Kidney glomerular epithelial cell (primary cell): ENCODE measurements at regions not wholly inside any gene's neighbourhood (a gene's known extent, or its start where the extent isn't known, plus 50 kb on each side); places are given as distances from the start of the nearest gene placed in this dataset.
"Not testable (repeated sequence)": the region's sequence is repeated elsewhere in the genome, so short reads cannot be mapped to it uniquely, and the experiment has no call there.

Source experiments
- DNase-seq: peaks from one replicate; lab custom pipeline; 2025; lab: John Stamatoyannopoulos, UW

DNA sequence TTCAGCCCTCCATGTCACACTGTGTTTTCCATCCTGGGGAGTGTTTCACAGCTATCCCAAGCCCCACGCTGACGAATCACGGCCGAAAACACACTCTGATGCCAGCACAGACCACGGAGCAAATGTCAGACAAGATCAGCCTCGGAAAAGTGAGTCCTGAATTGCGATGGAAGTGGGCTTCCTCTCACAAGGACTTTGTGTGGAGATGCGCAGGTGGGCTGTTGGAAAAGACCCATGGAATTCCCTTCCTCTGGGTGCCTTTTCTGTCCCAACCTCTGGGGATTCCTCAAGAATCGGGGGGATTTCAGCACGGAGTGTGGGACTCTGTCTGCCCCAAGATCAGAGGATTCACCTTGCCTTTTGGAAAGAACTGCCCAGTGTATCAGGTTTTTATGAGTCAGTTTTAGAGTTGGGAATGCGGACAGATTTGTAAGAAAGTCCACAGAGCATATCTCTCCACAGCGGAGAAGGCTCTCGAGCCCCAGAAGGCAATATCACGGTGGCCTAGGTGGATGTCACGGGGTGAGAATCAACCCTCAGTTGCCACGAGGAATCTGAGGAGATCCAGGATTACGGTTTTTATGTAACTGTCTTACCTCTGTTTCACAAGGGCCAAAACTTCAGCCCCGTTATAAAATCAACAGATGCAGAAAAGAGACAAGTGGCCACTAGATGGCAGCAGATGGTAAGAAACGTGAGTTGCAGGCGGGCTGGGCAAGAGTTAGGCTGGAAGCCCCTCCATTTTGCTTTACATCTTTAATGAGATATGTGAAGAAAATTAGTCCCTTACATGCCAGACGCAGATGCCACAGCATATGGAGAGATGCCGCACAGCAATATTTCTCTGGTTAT, 201.9 kb downstream of the DAD1 start:
- DNase-seq, result peak; percentile 50

DNA sequence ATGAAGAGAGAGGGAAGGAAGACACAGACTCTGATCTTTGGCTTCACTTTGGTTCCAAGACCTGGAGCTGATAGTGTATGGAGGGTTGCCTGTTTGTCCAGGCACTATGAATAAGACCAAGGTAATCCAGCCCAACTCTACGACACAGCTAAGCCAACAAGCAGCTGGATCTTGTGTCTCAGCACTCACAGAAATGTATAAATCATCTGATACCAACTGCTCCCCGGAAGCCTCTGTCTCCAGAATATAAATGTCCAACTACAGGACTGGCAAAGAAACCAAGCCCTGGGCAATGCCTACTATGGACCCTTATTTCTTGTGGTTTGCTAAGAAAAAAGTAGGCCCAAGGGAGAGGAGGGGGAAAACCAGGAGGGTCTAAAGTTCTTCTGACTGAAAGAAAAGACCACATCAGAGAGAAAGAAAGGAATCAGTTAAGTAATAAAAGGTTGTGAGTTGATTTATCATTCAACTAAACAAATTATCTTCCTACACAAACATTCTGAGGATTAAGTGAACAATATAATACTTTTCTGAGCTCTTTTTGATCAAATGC, 204.0 kb downstream of the DAD1 start:
- no peak for DNase-seq

DNA sequence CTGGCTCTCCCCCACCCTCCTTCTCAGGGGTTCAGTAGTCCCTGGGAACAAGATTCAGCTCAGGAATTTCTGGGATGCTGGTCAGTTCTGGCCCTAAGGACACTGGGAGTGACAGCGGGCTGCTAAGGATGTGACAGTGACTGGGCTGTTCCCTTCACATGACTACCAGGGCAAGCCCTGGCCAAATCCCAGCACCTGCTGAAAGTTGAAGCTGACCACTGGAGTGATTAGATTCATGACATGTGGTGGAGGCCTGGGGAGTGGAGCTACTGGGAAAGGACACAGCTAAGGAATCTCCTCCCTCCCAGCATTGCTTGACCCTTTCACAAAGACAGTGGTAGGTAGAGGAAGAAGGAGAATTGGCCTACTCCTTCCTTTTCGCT, 204.9 kb downstream of the DAD1 start:
- DNase-seq, result no peak

DNA sequence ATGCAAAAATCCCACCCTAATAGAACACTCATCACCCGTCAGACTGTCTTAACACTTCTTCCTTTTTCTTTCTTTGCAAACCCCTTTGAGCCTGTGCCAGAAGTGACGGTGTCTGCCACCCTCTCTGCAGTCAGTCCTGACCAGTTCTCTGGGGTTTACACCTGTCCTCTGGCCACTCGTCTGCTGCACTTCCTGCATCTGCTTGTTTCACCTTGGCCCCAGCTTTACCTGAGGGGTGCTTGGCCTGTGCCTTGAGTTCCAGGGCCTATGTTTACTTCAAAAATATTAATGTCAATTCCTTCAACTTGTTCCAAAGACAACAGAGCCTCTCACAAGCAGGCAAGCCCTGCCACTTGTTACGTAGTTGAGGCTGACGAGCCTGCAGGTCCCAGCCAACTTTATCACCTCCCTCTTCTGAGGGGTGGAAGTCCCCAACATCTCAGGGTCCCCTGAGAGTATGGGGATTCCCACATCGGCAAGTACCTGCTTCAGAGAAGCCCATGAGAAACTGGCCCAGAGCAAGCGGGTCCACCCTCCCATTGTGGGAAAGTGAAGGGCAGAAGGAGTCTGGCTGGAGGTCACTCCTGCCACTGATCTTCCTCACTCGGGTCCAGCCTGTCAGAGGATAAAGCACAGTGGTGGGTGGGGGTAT, 205.4 kb downstream of the DAD1 start:
- DNase-seq, result no peak

DNA sequence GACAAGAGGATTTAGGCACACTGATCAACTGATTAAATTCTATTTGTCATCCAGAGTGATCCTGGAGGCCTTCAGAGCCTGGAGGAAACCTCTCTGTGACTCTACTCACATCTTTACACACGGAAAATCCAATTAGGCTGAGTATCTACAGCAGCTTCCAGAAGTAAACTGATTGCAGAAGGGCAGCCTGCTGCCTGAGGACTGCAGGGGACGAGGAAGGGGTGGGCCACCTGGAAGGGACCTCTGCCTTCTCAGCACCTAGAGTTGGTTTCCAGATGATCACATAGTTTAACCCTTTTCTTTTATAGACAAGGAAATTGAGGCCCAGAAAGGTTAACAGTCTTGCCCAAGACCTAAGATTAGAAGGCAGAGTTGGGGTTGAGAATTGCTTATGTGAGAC, 206.1 kb downstream of the DAD1 start:
- no peak for DNase-seq

DNA sequence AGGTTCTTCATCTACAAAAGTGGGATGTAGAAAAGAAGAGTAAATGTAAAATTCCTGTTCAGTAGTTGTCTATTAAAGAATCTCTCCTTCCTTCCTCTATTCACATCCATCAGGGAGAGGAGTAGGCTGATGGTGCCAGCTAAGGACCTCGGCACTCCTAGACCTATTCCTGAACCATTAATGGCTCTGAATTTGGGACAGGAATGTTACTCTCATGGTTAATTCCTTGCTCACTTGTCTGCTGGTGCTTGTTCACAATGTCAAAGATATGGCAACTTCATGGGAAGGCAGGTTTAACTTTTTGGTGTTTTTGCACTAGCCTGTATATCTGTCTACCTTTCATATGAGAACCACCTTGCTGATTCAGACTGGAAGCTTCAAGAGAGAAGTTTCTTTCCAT, 206.6 kb downstream of the DAD1 start:
- DNase-seq, result no peak

DNA sequence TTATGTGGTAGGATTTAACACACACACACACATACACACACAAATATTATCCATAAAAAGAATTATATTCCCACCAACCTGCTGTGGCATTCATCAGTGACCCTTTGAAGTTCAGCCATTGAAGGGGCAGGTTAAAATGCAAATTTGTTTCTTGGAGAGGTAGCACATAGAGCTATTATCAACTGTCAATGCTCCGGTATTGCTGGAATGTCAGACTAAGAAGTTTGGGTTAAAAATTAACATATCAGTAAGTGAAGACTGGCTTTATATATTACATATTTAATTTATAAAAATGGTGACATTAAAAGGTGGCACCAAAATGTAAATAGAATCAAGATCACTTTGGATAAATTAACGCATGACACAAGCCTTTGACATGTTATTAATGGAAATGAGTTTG, 207.3 kb downstream of the DAD1 start:
- no peak for DNase-seq

DNA sequence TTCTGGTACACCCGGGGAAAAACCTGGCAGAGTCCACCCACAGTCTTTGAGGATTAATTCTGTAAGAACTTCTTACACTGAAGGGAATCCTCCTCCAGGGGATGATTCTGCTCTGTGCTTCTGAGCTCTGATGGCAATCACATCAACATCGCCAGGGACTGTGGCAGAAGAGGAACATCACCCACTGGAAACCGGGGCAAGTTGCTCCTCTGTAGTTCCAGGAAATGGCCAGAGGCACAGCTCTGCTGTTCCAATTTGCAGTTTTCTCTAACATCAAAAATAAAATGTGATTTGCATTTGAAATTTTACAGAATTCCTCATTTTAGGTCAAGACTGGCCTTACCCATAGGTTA, 207.6 kb downstream of the DAD1 start:
- DNase-seq, result no peak

DNA sequence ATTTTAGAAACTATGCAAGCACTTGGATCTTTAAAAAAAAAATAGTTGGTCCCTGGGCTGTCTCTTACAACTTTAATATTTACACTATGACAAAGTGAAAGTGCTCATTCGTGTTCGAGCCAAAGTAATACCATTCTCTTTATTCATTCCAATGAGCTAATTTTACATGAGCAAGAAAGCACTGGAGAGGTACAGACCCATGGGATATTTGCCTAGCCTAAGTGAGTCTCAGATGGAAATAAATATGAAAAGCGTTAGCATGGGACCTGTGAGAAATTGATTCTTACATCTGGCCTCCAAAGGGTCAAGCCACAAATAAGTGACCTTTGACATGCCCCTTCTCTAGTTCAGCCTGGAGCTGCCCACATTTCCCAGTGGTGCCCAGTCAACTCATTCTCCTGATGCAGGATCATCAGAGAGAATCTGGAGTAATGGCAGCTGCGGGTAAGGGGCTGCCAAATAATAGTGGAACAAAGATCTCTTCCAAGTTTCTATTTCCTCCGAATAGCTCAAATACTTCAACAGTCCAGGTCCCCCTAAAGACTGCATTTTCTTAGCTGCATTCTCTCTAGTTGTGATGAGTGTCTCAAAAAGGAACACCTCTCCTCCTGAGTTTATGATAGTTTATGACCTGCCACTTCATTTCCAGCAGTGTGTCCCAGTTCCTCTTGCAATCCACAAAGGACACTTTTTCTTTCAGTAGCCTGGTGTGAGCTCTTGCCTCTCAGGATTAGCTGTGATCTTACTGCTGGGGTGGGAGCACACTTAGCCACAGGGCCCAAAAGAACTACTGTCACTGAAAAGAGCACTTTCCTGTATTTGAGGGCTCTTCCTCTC, 208.2 kb downstream of the DAD1 start:
- peak; percentile 4 for DNase-seq

DNA sequence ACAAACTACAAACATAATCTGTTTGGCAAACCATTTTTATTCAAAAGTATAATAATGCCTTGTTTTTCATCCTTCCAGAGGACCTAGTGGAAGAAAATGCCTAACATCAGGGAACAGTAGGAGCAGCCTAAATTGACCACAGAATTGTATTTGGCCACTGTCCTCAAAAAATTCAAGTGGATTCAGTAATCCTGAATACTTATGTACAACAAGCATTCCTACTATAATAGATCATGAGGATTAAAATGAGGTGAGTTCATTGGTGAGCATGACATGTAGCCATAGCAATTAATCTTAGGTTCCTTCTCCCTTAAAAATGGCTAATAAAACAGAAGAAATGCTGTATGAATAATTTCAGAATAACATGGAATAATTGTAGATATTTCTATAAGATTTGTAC, 209.3 kb downstream of the DAD1 start:
- peak; percentile 48 for DNase-seq

DNA sequence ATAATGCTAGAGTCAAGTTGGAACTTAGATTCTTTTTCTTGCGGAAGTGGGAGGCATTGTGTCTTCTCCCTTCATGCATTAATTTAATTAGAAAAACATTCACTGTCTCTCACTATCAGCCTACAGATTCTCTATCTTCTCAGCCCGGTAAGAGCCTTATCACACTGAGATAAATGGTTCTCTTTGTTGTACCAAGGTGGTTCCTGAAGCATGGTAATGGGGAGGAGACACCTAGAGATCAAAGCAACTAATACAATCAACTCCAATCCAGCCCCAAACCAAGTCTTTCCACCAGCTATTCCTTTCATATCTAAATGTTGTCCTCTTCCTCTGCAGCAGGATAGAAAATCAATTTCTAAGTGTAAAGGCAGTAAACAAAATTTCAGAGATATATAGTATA, 210.8 kb downstream of the DAD1 start:
- DNase-seq, result no peak

DNA sequence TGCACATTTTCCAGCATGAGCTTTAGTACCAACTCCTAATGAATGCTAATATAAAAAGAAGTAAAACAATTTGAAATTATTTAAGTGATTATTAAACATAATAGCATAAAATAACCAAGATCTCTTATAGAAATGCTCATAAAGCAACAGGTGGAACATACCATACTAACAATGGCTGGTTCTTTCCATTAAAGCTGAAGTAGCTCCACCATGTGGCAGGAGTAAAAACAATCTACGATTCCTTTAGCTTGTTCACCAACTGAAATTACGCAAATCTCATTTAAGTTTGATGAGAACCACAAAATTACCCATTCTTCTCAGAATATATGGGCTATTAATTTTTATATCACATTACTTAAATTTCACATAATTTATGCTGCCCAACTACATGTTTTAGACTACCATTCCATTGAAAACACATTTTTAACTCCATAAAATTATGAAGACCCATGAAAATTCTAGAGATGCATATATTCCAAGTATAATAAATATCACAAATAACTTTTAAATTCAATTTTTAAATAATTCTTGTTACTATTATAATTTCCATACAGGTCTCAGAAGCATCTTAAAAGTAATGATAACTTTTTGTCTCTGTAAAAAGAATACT, 213.6 kb downstream of the DAD1 start:
- peak; percentile 37 for DNase-seq

DNA sequence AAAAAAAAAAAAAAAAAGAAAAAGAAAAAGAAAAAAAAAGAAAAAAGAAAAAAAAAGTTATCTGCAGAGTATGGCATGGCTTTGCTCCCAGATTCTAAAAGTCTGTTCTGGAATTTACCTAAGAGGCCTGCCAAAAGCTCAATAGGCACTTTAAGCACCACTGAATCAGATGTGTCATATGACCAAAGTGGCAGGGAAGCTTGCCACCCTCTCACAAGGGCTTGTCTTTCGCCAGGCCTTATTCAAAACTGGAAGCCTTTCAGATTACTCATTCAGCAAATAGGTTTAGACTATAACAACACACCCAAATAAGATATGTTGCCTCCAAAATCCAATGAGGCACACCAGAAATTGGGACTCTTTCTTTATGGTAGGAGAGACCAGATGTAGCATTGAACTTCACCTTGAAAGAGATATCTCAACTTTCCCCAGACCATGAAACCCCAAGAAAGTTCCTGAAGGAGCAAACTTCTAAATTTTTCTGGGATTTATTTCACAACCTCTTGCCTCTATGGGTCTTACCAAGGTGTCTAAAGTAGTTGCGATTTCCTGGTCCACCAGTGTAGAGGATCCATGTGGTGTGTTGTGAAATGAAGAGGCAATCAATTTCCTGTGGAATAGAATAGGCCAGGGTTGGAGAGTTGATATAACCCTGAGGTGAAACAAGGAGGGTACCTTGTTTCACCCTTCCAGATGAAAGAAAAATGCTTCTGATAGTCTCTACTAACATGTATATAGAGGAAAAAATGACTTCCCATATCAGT, 218.8 kb downstream of the DAD1 start:
- DNase-seq, result no peak

DNA sequence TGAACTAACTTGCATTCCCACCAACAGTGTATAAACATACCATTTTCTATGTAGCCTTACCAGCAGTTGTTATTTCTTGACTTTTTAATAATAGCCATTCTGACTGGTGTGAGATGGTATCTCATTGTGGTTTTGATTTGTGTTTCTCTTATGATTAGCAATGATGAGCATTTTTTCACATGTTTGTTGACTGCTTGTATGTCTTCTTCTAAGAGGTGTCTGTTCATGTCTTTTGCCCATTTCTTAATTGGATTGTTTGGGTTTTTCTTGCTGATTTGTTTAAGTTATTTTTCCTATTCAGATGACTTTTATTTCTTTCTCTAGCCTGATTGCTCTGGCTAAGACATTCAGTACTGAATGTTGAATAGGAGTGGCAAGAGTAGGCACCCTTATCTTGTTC, 230.3 kb downstream of the DAD1 start:
- no peak for DNase-seq

DNA sequence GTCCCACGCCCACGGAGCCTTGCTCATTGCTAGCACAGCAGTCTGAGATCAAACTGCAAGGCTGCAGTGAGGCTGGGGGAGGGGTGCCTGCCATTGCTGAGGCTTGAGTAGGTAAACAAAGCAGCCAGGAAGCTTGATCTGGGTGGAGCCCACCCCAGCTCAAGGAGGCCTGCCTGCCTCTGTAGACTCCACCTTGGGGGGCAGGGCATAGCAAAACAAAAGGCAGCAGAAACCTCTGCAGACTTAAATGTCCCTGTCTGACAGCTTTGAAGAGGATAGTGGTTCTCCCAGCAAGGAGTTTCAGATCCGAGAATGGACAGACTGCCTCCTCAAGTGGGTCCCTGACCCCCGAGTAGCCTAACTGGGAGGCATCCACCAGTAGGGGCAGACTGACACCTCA, 239.7 kb downstream of the DAD1 start:
- DNase-seq, result not testable (repeated sequence)

DNA sequence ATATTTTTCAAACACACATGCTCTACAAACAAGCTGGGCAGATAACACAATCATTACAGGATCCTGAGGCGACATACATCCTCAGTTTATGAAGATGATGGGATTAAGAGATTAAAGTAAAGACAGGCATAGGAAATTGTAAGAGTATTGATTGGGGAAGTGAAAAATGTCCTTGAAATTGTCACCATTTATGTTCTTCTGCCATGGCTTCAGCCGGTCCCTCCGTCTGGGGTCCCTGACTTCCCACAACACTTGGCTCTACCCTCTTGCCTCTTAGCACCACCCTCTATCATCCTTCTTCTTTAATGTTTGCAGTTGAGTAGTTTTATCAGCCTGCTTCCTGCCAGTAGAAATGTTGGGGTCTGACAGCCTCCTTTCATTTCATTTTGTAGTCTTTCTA, 244.4 kb downstream of the DAD1 start:
- no peak for DNase-seq

DNA sequence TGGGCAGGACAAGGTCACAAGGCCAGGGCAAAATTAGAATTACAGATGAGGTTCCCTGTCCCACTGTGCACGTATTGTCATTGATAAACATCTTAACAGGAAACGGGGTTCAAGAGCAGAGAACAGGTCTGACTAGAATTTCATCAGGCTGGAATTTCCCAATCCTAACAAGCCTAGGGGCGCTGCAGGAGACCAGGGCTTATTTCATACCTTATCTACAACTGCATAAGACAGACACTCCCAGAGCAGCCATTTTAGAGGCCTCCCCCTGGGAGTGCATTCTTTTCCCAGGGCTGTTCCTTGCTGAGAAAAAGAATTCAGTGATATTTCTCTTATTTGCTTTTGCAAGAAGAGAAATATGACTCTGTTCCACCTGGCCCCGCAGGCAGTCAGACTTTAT, 244.8 kb downstream of the DAD1 start:
- DNase-seq, result not testable (repeated sequence)

DNA sequence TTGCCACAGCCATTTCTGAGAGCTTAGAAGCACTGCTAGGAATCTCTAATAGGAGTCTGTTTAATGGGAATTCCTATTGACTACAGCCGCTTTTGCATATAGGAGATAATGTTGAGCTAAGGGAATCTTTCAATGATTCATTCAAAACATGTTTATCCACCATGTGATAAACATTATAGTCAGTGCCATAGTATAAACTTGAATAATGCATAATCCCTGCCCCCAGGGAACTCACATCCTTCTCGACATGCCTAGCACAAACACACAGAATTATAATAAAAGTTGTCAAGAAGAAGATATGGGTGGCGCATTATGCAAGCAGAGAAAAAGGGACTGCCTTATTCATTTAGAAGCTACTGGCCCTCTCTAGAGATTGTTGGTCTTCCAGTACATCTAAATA, 248.0 kb downstream of the DAD1 start:
- DNase-seq, result no peak

DNA sequence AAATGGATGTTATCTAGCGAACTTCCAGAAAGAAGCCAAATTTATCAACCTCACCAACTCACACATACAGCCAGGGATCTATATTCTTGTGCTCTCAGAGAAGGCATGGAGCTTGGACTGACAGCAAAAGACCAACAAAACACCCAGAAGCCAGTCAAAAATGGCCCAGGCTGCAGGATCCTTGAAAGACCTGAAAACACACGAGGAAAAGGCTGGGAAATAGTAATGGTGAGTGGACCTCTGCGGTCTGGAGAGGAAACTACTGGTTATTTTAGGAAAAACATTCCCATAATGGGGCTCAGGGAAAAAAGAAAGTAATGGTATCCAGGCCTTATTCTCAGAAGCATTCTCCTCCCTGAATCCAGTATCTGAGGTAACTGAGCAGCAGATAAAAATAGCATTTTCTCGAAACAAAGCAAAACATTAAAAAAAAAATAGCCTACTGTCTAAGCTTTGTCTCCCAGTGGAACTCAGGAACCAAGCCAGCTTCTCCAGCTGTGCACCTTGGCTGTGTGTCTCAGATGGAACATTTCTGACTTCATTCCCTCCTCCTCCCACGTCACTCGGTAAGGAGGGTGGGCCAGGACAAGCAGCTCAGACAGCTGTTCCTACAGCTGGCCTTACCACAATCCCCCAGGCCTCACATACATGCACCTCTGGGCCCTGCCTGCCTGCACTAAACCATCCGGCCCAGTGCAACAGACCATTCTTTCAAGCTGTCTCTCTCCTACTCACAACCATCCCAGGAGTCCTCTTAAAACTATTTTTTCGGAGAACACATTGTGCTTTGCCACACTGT, 249.9 kb downstream of the DAD1 start:
- DNase-seq, result no peak

DNA sequence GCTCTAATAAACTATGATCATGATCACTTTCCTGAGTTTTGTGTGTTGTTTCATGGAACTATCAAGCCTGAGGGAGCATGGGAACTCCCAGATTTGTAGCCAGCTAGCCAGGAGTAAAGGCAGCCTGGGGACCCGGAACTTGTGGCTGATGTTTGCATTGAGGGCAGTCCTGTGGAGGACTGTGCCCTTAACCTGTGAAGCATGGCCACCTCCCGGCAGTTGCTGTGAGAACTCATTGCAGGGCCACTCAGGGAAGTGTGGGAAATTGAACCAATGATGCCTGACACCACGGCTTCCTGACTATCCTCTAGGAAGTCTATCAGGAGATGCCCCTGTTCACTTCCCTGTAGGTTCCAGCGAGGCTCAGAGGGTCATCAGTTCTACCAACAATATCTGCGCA, 250.6 kb downstream of the DAD1 start:
- DNase-seq, result no peak

DNA sequence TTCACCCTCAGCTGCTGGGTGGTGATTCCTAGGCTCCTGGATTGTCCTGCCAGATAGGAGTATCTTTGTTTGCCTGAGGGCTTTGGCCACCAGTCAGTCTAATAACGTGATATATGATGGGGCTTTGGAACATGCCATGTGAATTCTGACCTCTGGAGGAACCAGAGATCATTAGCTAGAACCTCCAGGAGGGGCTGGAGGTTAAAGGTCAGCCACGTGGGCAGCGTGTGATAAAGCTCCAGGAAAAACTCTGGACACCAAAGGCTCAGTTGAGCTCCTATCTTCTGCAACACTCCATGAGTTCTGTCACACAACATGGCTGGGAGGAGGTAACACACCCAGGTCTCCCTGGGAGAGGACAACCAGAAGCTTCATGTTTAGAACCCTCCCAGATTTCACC, 251.1 kb downstream of the DAD1 start:
- DNase-seq, result no peak
